OCI-LY1 (cell line): ENCODE measurements at regions not wholly inside any gene's neighbourhood (a gene's known extent, or its start where the extent isn't known, plus 50 kb on each side); places are given as distances from the start of the nearest gene placed in this dataset.

Source experiments
- H2AFZ ChIP-seq: fragments of 200-600 bp; sonication (generic), shearing (Covaris generic); 2 replicates; pipeline ENCODE4 v1.6.0; 2014; ENCODE audit warnings: antibody characterized with exemption, mild to moderate bottlenecking, low read length
- H3F3A ChIP-seq: fragments of 200-600 bp; sonication (generic), shearing (Covaris generic); 2 replicates; pipeline ENCODE4 v1.6.0; 2014; ENCODE audit warnings: mild to moderate bottlenecking, antibody characterized with exemption, low read length, moderate library complexity; ENCODE audit not compliant: insufficient read depth
- H3K27ac ChIP-seq: fragments of 200-600 bp; sonication (generic); 2 replicates; pipeline ENCODE4 v1.5.1; 2014; ENCODE audit warnings: low read length, mixed run types, mild to moderate bottlenecking, low read depth; ENCODE audit not compliant: poor library complexity, severe bottlenecking
- H3K27me3 ChIP-seq: fragments of 200-600 bp; sonication (generic); 2 replicates; pipeline ENCODE4 v1.6.0; 2014; ENCODE audit warnings: antibody characterized with exemption, mild to moderate bottlenecking, low read length, moderate library complexity; ENCODE audit not compliant: insufficient read depth
- H3K36me3 ChIP-seq: fragments of 200-600 bp; sonication (generic); 2 replicates; pipeline ENCODE4 v1.6.1; 2014; ENCODE audit warnings: mild to moderate bottlenecking, antibody characterized with exemption, low read length, moderate library complexity, mixed read lengths; ENCODE audit not compliant: insufficient read depth
- H3K4me1 ChIP-seq: fragments of 200-600 bp; sonication (generic); 2 replicates; pipeline ENCODE4 v1.5.1; 2014; ENCODE audit warnings: mild to moderate bottlenecking, low read length, moderate library complexity; ENCODE audit not compliant: insufficient read depth, severe bottlenecking
- H3K4me2 ChIP-seq: fragments of 200-600 bp; sonication (generic), shearing (Covaris generic); 2 replicates; pipeline ENCODE4 v1.6.1; 2014; ENCODE audit warnings: low read length
- H3K4me3 ChIP-seq: fragments of 200-600 bp; sonication (generic); 2 replicates; pipeline ENCODE4 v1.5.1; 2014; ENCODE audit warnings: low read length, low read depth, mild to moderate bottlenecking, mixed read lengths; ENCODE audit not compliant: poor library complexity, severe bottlenecking
- H3K79me2 ChIP-seq: fragments of 200-600 bp; shearing (Covaris generic); 2 replicates; pipeline ENCODE4 v1.6.1; 2016; ENCODE audit warnings: mixed run types, low read length, mixed read lengths; ENCODE audit not compliant: insufficient read depth
- H3K9ac ChIP-seq: fragments of 200-600 bp; sonication (generic), shearing (Covaris generic); 2 replicates; pipeline ENCODE4 v1.6.1; 2014; ENCODE audit warnings: mild to moderate bottlenecking, low read length, mixed read lengths
- H3K9me2 ChIP-seq: fragments of 200-600 bp; sonication (generic), shearing (Covaris generic); 2 replicates; pipeline ENCODE4 v1.6.1; 2014; ENCODE audit warnings: low read depth, mild to moderate bottlenecking, low read length, mixed read lengths
- H3K9me3 ChIP-seq: fragments of 200-600 bp; shearing (Covaris generic); 2 replicates; pipeline ENCODE4 v1.6.1; 2014; ENCODE audit warnings: low read length, mixed read lengths
- H4K20me1 ChIP-seq: fragments of 200-600 bp; sonication (generic), shearing (Covaris generic); 2 replicates; pipeline ENCODE4 v1.6.0; 2016; ENCODE audit warnings: mild to moderate bottlenecking, low read length; ENCODE audit not compliant: insufficient read depth
- EZH2 ChIP-seq: fragments of 200-600 bp; sonication (generic), shearing (Covaris generic); IDR thresholded peaks from 2 replicates; pipeline ENCODE4 v1.8.0; 2017; ENCODE audit warnings: borderline replicate concordance, mixed run types, mild to moderate bottlenecking, antibody characterized with exemption, low read length, moderate library complexity, mixed read lengths
- TF ChIP-seq, protein P1 (sequence below): fragments of 200-600 bp; sonication (generic), shearing (Covaris generic); IDR thresholded peaks from 2 replicates; pipeline ENCODE4 v1.5.1; 2017; ENCODE audit warnings: mild to moderate bottlenecking, antibody characterized with exemption, low read length, moderate library complexity, mixed read lengths

- no peaks in the 10 kb centered on the region for H3K9me2 ChIP-seq
- H3K4me1 ChIP-seq, result no peaks in the 10 kb centered on the region
- no peak overlapping the region for H3K4me2 ChIP-seq
- no peaks in the 10 kb centered on the region for H3F3A ChIP-seq
- H2AFZ ChIP-seq, result no peak overlapping the region
- H4K20me1 ChIP-seq, result no peaks in the 10 kb centered on the region
- H3K79me2 ChIP-seq, result no peaks in the 10 kb centered on the region
- no peak overlapping the region for H3K9ac ChIP-seq
- no peak overlapping the region for H3K4me3 ChIP-seq
- H3K36me3 ChIP-seq, result no peaks in the 10 kb centered on the region
- no peak overlapping the region for H3K27ac ChIP-seq
- TF ChIP-seq, protein P1, sequence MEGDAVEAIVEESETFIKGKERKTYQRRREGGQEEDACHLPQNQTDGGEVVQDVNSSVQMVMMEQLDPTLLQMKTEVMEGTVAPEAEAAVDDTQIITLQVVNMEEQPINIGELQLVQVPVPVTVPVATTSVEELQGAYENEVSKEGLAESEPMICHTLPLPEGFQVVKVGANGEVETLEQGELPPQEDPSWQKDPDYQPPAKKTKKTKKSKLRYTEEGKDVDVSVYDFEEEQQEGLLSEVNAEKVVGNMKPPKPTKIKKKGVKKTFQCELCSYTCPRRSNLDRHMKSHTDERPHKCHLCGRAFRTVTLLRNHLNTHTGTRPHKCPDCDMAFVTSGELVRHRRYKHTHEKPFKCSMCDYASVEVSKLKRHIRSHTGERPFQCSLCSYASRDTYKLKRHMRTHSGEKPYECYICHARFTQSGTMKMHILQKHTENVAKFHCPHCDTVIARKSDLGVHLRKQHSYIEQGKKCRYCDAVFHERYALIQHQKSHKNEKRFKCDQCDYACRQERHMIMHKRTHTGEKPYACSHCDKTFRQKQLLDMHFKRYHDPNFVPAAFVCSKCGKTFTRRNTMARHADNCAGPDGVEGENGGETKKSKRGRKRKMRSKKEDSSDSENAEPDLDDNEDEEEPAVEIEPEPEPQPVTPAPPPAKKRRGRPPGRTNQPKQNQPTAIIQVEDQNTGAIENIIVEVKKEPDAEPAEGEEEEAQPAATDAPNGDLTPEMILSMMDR, result no peak
- no peak for TF ChIP-seq EZH2
- no peaks in the 10 kb centered on the region for H3K27me3 ChIP-seq
- no peaks in the 10 kb centered on the region for H3K9me3 ChIP-seq
Measured at GRCh38 chr18:53715243-53715853, 509.1 kb downstream of the MBD2 start.

- TF ChIP-seq EZH2, result no peak
- TF ChIP-seq, protein P1, result no peak
- Histone ChIP-seq H3K79me2 (no peaks in the 10 kb centered on the region), H3K36me3 (no peaks in the 10 kb centered on the region), H3K4me1 (no peaks in the 10 kb centered on the region), H2AFZ (no peak overlapping the region), H3K9me3 (no peaks in the 10 kb centered on the region), H3K4me2 (no peak overlapping the region), H3K9ac (no peak overlapping the region), H3K4me3 (no peak overlapping the region), H3K27ac (no peak overlapping the region), H3K9me2 (no peaks in the 10 kb centered on the region), H4K20me1 (no peaks in the 10 kb centered on the region), H3K27me3 (no peaks in the 10 kb centered on the region), H3F3A (no peaks in the 10 kb centered on the region)
Measured at GRCh38 chr18:53710080-53710479, 514.4 kb downstream of the MBD2 start.

GRCh38 chr18:53702480-53702879, 522.0 kb downstream of the MBD2 start:
- no peaks in the 10 kb centered on the region for H3F3A ChIP-seq
- H3K4me3 ChIP-seq, result no peak overlapping the region
- H3K27ac ChIP-seq, result no peak overlapping the region
- no peaks in the 10 kb centered on the region for H3K79me2 ChIP-seq
- H3K27me3 ChIP-seq, result no peaks in the 10 kb centered on the region
- TF ChIP-seq, protein P1, result no peak
- TF ChIP-seq EZH2, result no peak
- H3K36me3 ChIP-seq, result no peaks in the 10 kb centered on the region
- H3K4me1 ChIP-seq, result no peaks in the 10 kb centered on the region
- H3K9me2 ChIP-seq, result no peaks in the 10 kb centered on the region
- H2AFZ ChIP-seq, result no peak overlapping the region
- no peak overlapping the region for H3K9ac ChIP-seq
- H4K20me1 ChIP-seq, result no peaks in the 10 kb centered on the region
- no peak overlapping the region for H3K4me2 ChIP-seq
- H3K9me3 ChIP-seq, result no peaks in the 10 kb centered on the region
